ENCODE measurements at regions not wholly inside any gene's neighbourhood (a gene's known extent, or its start where the extent isn't known, plus 50 kb on each side); places are given as distances from the start of the nearest gene placed in this dataset.

DNA sequence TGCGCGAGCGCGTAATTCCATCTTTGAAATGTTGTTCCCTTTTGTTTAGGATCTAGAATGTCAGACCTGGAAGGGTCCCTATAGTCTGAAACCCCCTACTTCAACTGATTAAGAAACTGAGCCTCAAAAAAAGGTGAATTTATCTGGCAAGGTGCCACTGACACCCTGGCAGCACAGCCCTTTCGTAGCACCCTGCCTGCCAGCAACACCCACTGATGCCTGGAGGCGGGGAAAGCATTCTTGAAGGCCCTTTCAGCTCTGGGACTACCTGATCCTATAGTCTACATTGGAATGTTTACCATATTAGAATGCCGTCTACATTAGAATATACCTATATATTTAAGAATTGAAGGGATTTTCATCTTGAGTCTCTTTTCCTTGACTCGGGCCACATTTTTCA is 542.3 kb downstream of the BUD13 start:
- no peak for ATAC-seq
- H3K4me3 Mint-ChIP-seq, result no peak overlapping the region

DNA sequence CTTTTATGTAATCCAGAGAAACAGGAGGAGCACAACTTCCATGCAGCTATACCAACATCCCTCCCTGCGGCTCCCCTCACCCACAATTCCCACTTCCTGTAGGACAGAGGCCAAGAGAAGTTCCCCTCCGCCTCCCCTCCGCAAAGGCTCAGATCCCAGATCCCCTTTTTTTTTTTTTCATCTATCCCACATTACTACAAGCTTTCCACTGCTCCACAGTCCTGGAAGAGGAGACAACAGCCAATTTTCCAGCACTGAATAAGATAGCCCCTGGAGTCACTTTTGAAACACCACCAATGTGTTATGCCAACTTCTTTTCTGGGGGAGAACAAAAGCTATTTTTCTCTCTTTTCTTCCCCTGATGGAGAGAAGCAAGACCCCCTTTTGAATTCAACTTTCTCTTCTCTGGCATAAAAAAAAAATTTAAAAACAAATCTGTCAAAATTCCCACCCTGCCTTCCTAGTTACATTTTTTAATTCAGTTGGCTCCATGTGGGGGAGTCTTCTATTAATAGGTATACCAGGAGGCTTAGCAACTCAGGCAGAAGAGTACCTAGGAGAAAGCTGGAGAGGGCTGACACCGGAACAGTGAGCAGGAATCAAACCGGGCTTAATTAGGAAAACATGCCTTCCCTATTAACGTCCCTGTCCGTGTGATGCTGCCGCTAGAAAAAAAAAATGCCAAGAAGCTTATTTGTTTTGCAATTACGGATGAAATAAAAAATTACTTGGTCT is 543.4 kb downstream of the BUD13 start:
- no peak for ATAC-seq
- H3K27me3 Mint-ChIP-seq, result peaks cover 18% of the 10 kb centered on the region
- no peaks in the 10 kb centered on the region for H3K36me3 Mint-ChIP-seq (ENCODE audit: low read depth)
- no peaks in the 10 kb centered on the region for H3K4me1 Mint-ChIP-seq
- no peak for DNase-seq
- no peaks in the 10 kb centered on the region for H3K9me3 ChIP-seq (ENCODE audit: control insufficient read depth, low read length, poor library complexity, severe bottlenecking)
- H3K4me3 Mint-ChIP-seq, result no peak overlapping the region
- no peak overlapping the region for H3K27ac Mint-ChIP-seq

More for the DNA sequence above, 542.3 kb downstream of the BUD13 start:
- Mint-ChIP-seq H3K27me3 (peaks cover 13% of the 10 kb centered on the region), H3K4me1 (no peaks in the 10 kb centered on the region), H3K27ac (no peak overlapping the region), H3K36me3 (ENCODE audit: low read depth) (no peaks in the 10 kb centered on the region)
- H3K9me3 ChIP-seq (ENCODE audit: control insufficient read depth, low read length, poor library complexity, severe bottlenecking), result no peaks in the 10 kb centered on the region
- DNase-seq, result no peak

DNA sequence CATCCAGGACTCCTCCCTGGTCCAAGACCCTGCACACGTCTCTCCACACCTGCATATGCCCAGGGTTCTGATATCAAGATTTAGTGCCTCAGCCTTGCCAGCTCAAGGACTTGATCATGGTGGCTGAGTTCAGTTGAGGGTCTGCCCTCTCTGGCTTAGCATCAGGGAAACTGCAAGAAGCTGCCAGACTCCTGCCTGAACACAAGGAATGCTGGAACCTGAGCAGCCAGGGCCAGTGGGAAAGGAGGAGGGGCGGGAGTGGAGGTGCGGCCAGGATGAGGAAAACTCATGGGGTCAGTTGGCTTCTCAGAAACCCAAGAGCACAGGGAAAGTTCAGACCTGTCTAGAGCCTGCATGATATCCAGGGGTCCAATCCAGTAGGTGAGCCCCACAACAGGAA is 546.1 kb downstream of the BUD13 start:
- H3K4me1 Mint-ChIP-seq, result no peaks in the 10 kb centered on the region
- no peaks in the 10 kb centered on the region for H3K9me3 ChIP-seq (ENCODE audit: control insufficient read depth, low read length, poor library complexity, severe bottlenecking)
- no peak overlapping the region for H3K27ac Mint-ChIP-seq
- ATAC-seq (no peak), DNase-seq (no peak)
- peaks cover 14% of the 10 kb centered on the region for H3K27me3 Mint-ChIP-seq
- no peak overlapping the region for H3K4me3 Mint-ChIP-seq
- no peaks in the 10 kb centered on the region for H3K36me3 Mint-ChIP-seq (ENCODE audit: low read depth)

DNA sequence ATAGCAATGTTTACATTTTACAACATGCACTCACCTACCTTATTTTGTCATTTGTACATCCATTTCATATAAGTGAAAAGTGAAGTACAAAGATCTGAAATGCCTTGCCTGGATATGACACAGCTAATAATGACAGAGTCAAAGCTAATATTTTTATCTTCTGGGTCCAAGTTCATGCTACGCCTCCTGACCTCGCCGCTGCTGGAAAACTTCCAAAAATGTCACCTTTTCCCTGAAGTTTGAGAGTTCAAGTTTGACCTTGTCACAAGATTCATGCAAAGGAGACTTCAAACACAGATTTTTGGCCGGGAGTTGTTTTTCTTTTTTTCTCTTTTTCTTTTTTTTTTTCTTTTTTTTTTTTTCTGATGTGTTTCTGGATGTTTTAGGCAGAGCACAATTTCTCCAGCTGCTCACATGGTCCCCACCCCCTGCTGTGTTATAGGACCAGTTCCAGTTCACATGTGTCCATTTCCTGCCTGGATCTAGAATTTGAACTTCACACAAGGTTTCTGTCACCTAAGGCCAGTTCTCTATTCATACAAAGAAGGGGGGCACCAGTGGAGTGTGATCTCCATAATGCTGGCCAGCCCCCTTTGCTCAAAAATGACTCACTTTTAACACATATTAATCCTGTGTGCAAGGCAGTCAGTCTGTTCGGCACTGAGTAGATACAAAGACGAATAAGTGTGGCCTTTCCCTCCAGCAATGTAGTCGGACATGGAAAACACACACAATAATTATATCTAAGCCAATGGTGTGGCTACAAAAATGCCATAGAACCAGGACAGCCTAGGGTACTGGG is 546.8 kb downstream of the BUD13 start:
- H3K9me3 ChIP-seq (ENCODE audit: control insufficient read depth, low read length, poor library complexity, severe bottlenecking), result no peaks in the 10 kb centered on the region
- Mint-ChIP-seq H3K27ac (no peak overlapping the region), H3K27me3 (peaks cover 14% of the 10 kb centered on the region), H3K4me1 (no peaks in the 10 kb centered on the region), H3K36me3 (ENCODE audit: low read depth) (no peaks in the 10 kb centered on the region), H3K4me3 (no peak overlapping the region)
- DNase-seq (no peak), ATAC-seq (no peak)

DNA sequence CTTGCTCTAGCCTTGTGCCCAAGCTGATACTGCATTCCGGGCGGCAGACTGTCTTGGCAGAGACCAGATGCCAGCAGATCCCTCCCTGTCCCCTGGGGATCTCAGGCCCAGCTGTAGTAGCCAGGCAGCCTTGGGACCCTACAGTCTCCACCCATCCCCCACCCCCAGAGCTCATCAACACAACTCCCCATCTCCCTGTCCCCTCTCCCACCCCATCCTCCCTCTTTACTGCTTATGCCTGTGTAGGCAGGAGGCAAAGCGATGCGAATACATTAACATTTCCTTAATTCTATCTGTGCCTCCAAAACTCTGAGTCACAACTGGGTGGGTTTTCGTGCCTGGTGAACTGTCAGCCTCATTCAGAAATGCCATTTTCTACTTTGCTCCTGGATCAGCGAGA is 547.6 kb downstream of the BUD13 start:
- no peaks in the 10 kb centered on the region for H3K36me3 Mint-ChIP-seq (ENCODE audit: low read depth)

DNA sequence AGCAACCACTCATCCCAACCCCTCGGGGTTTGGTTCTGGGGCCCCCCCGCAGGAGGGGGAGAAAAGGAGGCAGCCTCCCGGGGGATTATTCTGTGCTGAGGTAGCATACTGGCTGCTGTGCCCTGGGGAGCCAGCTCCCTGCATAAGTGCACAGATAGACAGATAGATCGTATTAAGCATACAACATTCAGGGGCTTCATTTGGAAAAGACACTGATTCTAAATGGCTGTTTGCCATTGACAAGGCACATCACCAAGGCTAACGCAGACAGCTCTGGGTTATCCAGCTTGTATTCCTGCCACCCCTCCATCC is 547.9 kb downstream of the BUD13 start:
- no peak overlapping the region for H3K4me3 Mint-ChIP-seq
- no peak for ATAC-seq
- H3K36me3 Mint-ChIP-seq (ENCODE audit: low read depth), result no peaks in the 10 kb centered on the region
- no peak for DNase-seq
- no peaks in the 10 kb centered on the region for H3K4me1 Mint-ChIP-seq
- peaks cover 14% of the 10 kb centered on the region for H3K27me3 Mint-ChIP-seq
- no peak overlapping the region for H3K27ac Mint-ChIP-seq
- H3K9me3 ChIP-seq (ENCODE audit: control insufficient read depth, low read length, poor library complexity, severe bottlenecking), result no peaks in the 10 kb centered on the region

More for the DNA sequence above, 547.6 kb downstream of the BUD13 start:
- H3K9me3 ChIP-seq (ENCODE audit: control insufficient read depth, low read length, poor library complexity, severe bottlenecking), result no peaks in the 10 kb centered on the region
- ATAC-seq (no peak), DNase-seq (no peak)
- H3K4me3 Mint-ChIP-seq, result no peak overlapping the region
- H3K4me1 Mint-ChIP-seq, result no peaks in the 10 kb centered on the region
- H3K27ac Mint-ChIP-seq, result no peak overlapping the region
- peaks cover 14% of the 10 kb centered on the region for H3K27me3 Mint-ChIP-seq

DNA sequence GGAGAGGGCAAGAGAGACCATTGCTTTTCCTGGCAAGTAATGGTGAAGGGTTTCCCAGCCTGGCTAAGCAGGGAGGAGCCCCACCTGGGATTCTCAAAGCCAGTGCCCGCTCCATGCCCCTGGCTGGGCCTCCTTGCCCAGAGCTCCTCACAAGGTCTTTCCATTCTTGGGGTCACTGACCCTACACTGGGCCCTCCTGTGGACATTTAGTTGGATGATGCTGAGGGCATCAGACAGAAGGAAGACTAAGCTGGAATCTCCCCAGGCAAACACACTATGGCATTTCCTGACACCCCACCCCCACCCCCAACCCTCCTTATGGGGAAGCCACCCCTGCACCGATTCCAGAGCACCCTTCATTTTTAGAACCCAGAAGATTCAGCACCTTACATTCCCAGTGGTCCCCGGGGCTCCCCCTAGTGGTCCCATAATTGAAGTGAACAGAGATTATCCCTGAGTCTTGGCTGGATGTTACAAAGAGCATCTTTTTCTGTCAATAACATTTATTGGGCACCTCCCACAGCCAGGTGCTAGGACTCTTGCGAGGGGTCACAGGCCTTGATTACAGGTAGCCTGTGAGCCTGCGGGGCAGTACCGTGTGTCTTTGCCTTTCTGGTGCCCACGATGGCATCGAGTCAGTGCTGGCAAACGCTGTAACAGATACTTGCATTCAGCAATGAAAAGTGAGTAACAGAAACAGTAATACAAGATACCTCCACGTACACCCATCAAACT is 548.5 kb downstream of the BUD13 start:
- peaks cover 14% of the 10 kb centered on the region for H3K27me3 Mint-ChIP-seq
- DNase-seq (peak in 1 of 3 donors; percentile 7), ATAC-seq (no peak)
- H3K9me3 ChIP-seq (ENCODE audit: control insufficient read depth, low read length, poor library complexity, severe bottlenecking), result no peaks in the 10 kb centered on the region
- H3K36me3 Mint-ChIP-seq (ENCODE audit: low read depth), result no peaks in the 10 kb centered on the region
- no peak overlapping the region for H3K27ac Mint-ChIP-seq
- H3K4me3 Mint-ChIP-seq, result no peak overlapping the region
- H3K4me1 Mint-ChIP-seq, result no peaks in the 10 kb centered on the region

DNA sequence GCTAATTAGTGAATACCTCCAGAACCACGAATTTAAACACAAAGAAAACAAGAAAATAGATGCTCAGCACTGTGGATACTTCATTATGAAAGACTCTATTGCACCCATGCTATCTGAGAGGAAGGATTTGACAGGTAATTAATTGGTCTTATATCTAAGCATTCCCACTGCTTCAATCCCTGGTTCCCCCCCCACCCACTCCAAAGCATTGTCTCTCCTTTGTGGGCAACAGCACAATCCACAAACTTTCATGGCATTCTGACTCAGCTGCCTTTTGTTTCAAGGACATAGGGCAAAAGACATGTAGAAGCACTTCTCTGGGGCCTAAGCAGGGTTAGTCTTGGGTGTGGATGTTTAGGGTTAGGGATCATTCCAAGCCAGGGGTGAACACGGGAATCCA is 551.4 kb downstream of the BUD13 start:
- no peaks in the 10 kb centered on the region for H3K36me3 Mint-ChIP-seq (ENCODE audit: low read depth)
- no peaks in the 10 kb centered on the region for H3K9me3 ChIP-seq (ENCODE audit: control insufficient read depth, low read length, poor library complexity, severe bottlenecking)
- DNase-seq (no peak), ATAC-seq (no peak)
- no peak overlapping the region for H3K27ac Mint-ChIP-seq
- no peak overlapping the region for H3K4me3 Mint-ChIP-seq
- no peaks in the 10 kb centered on the region for H3K4me1 Mint-ChIP-seq
- H3K27me3 Mint-ChIP-seq, result peaks cover 22% of the 10 kb centered on the region

DNA sequence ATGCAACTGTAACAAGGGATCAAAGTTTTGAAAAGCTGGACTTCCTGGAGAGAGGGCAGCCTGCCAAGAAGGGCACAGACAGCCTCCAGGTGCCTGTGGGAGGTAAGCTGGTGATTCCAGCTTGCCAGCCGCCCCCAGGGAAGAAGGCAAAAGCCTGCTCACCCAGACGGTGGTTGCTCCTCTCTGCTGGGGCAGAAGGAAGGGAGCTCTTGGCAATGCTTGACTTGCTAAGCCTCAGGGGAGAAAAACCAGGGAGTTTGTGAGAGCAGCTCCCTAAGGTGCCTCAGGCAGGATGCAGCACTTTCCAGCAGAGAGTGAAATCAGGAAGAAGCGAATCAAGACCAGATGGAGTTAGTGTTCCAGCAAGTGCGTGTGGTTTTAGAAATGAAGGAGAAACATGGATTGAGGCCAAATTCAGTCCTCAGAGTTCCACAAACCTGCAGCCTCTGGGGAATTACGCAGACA is 553.6 kb downstream of the BUD13 start:
- DNase-seq (no peak), ATAC-seq (no peak)
- no peaks in the 10 kb centered on the region for H3K9me3 ChIP-seq (ENCODE audit: control insufficient read depth, low read length, poor library complexity, severe bottlenecking)
- H3K27ac Mint-ChIP-seq, result no peak overlapping the region
- no peaks in the 10 kb centered on the region for H3K36me3 Mint-ChIP-seq (ENCODE audit: low read depth)
- no peaks in the 10 kb centered on the region for H3K4me1 Mint-ChIP-seq
- no peak overlapping the region for H3K4me3 Mint-ChIP-seq
- peaks cover 23% of the 10 kb centered on the region for H3K27me3 Mint-ChIP-seq

DNA sequence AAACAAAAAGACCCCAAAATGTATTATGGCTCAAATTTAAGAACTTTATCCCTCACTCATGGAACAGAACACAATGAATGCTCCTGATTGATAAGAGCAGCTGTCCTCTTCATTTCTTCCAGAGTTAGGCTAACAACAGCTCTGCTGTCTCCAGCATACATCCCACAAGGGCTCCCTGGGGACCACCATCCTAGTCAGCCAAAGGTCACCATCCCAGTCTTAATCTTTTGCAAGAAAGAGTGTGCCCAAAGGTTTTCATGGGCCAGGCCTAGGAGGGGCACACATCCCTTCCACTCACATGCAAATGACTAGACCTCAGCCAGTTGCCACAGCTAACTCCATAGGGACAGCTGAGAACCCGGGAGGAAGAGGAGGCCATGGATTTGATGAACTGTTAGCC is 555.3 kb downstream of the BUD13 start:
- Mint-ChIP-seq H3K27ac (no peak overlapping the region), H3K36me3 (ENCODE audit: low read depth) (no peaks in the 10 kb centered on the region), H3K4me3 (no peak overlapping the region), H3K27me3 (peaks cover 14% of the 10 kb centered on the region), H3K4me1 (no peaks in the 10 kb centered on the region)
- DNase-seq (no peak), ATAC-seq (no peak)
- H3K9me3 ChIP-seq (ENCODE audit: control insufficient read depth, low read length, poor library complexity, severe bottlenecking), result no peaks in the 10 kb centered on the region

DNA sequence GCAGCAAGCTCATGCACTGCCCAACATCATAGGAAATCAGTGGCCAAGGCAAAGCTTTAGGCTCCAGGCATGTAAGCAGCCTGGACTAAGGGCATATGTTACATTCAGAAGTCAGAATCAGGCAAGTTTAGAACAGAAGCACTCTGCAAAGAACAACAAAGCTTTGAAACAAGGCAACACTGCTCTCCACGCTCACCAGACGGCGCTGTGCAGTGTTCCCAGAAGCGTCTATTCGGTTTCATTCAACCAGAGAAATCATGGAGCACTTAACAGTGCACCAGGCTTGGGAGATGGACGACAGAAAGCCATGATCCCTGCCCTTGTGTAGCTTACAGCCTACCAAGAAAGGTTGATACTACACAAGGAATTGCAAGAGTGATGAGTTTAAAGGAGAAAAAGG is 555.8 kb downstream of the BUD13 start:
- Mint-ChIP-seq H3K4me3 (no peak overlapping the region), H3K36me3 (ENCODE audit: low read depth) (no peaks in the 10 kb centered on the region), H3K27me3 (peaks cover 14% of the 10 kb centered on the region), H3K27ac (no peak overlapping the region), H3K4me1 (no peaks in the 10 kb centered on the region)
- ATAC-seq, result no peak
- DNase-seq, result no peak
- H3K9me3 ChIP-seq (ENCODE audit: control insufficient read depth, low read length, poor library complexity, severe bottlenecking), result no peaks in the 10 kb centered on the region

DNA sequence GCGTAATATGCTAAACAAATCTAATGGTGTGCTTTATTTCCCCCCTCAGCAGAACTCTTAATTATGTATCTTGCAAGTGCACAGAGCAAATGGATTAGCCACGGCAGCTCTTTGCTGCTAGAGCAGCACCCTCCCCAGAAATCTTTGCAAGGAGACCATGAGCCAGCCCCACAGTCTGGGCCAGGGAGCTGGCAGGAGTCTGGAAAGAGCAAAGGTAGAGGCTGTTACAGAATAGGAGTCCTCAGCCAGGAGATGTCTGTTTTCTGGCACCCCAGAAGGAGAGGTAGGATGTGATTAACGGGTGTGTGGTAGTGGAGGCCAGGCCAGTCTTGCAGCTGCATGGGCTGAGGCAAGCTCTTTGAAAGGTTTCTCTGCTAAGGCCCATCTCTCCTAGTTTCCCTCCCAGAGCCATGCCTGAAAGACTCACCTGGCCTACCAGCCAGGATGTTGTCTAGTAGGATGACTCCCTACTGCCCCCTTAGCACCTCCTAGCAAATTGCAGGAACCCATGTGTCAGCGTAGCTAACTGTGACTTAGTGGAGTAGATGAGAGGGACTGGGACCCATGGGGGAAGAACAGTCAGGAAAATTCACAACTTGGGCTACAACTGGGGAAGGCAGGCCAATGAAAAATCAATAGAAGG is 557.2 kb downstream of the BUD13 start:
- no peak overlapping the region for H3K4me3 Mint-ChIP-seq
- H3K36me3 Mint-ChIP-seq (ENCODE audit: low read depth), result no peaks in the 10 kb centered on the region
- H3K27me3 Mint-ChIP-seq, result peaks cover 17% of the 10 kb centered on the region
- H3K9me3 ChIP-seq (ENCODE audit: control insufficient read depth, low read length, poor library complexity, severe bottlenecking), result no peaks in the 10 kb centered on the region
- ATAC-seq, result no peak
- H3K27ac Mint-ChIP-seq, result no peak overlapping the region
- no peak for DNase-seq
- H3K4me1 Mint-ChIP-seq, result no peaks in the 10 kb centered on the region

DNA sequence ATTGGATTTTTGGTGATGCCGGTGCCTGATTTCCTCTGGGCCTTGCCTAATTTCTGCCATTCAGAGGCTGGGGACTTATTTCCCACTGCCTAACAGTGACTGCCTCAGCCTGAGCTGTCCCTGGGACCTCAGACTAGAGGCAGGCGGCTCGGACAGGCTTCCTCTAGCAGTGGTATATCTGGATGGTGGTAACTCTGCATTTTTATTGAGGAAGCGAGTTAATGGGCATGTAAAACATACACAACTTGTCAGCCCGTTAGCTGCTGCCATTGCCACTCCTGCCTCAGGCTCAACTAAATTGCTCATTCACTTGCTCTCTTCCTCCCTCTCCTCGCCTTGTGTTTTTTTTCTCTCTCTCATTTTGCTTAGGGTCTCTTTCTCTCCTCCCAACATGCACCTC is 561.6 kb downstream of the BUD13 start:
- ATAC-seq (no peak), DNase-seq (no peak)
- H3K9me3 ChIP-seq (ENCODE audit: control insufficient read depth, low read length, poor library complexity, severe bottlenecking), result no peaks in the 10 kb centered on the region
- no peak overlapping the region for H3K4me3 Mint-ChIP-seq
- no peaks in the 10 kb centered on the region for H3K4me1 Mint-ChIP-seq
- no peaks in the 10 kb centered on the region for H3K36me3 Mint-ChIP-seq (ENCODE audit: low read depth)
- H3K27ac Mint-ChIP-seq, result no peak overlapping the region
- peaks cover 37% of the 10 kb centered on the region for H3K27me3 Mint-ChIP-seq

Data from T-helper 17 cell (primary cell).